ENCODE measurements at regions not wholly inside any gene's neighbourhood (a gene's known extent, or its start where the extent isn't known, plus 50 kb on each side); places are given as distances from the start of the nearest gene placed in this dataset.

GRCh38 chr3:28110869-28111268 is 130.6 kb upstream of the CMC1 start:
- TF ChIP-seq EP300 (IDR thresholded peaks at IDR 0.05) (no peak), CTCF (IDR thresholded peaks at IDR 0.05) (no peak)
